DMS53 treated with DMSO at 0.1 percent for 48 hours (cell line): ENCODE measurements at regions not wholly inside any gene's neighbourhood (a gene's known extent, or its start where the extent isn't known, plus 50 kb on each side); places are given as distances from the start of the nearest gene placed in this dataset.
A peak's percentile ranks its signal among the peaks of the same experiment; 100 is the strongest.
"Not testable (repeated sequence)": the region's sequence is repeated elsewhere in the genome, so short reads cannot be mapped to it uniquely, and the experiment has no call there.

Experiments
- DNase-seq: peaks from one replicate; lab custom pipeline; 2025; ENCODE audit not compliant: unreplicated experiment; lab: John Stamatoyannopoulos, UW

GRCh38 chr6:165012183-165012582 lies 297.2 kb downstream of the C6orf118 start:
- DNase-seq: no peak

GRCh38 chr6:165010556-165011535 lies 298.6 kb downstream of the C6orf118 start:
- no peak for DNase-seq

- DNase-seq: no peak
Measured at GRCh38 chr6:165008971-165009370, 300.4 kb downstream of the C6orf118 start.

DNA sequence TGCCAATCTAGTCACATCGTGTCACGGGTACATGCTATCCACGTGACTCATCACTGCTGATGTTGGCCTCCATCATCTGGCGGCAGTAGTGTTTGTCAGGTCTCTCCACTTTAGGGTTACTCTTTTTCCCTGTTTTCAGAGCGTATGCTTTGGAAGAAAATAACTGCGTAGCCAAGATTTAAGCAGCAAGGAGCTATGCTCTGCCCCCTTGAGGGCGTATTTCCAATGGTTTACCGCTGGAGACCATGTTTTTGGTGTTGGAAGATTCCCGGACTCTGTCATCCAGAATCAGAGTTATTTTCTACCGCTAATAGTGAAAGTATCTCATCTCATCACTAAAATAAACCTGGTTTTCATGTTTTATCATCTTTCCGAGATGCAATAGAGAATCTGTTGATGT lies 306.5 kb downstream of the C6orf118 start:
- DNase-seq: no peak

- DNase-seq: no peak
Measured at GRCh38 chr6:165002358-165002757, 307.0 kb downstream of the C6orf118 start.

- DNase-seq: no peak
Measured at GRCh38 chr6:165001502-165002157, 307.8 kb downstream of the C6orf118 start.

- no peak for DNase-seq
Measured at GRCh38 chr6:164998297-164998696, 311.1 kb downstream of the C6orf118 start.

- no peak for DNase-seq
Measured at GRCh38 chr6:164996838-164997237, 312.6 kb downstream of the C6orf118 start.

DNA sequence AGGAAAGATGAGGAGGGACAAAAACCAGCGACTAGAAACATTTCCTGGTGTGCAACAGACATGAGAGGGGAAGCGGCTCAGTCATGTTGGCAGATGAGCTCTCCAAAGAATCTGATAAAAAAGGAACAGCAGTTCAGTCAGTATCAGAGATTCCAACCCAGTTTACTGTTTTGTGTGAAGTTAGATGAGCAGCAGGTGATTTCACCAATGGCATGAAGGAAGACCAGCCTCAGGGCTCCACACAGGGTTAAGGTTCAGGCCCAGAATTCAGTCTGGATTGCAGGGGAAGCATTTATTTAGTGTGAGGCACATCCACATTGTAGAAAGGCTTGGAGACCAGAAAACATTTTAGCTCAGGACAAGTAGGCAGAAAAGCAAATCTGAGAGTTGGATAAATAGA lies 317.8 kb downstream of the C6orf118 start:
- no peak for DNase-seq

GRCh38 chr6:164990901-164991300 lies 318.5 kb downstream of the C6orf118 start:
- no peak for DNase-seq

GRCh38 chr6:164982389-164982788 lies 327.0 kb downstream of the C6orf118 start:
- peak; percentile 15 for DNase-seq

DNA sequence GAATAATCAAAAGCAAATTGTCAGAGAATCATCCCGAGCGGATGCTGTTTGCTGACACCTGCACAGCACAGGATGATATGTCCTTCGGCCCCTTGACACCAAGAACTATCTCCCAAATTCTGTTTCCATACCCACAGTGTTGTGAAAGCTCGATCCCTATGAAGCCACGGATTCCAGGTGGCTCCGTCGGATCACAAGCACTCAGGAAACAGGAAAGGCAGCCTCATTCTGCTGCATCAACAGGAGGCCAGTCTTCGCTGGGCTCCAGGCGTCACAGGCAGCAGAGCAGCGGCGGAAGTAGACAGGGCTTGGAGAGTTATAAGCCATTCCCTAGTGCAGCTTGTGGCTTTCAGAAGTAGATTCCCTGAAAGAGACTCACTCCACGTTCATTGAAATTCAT lies 342.3 kb downstream of the C6orf118 start:
- DNase-seq: no peak

GRCh38 chr6:164962805-164963204 lies 346.6 kb downstream of the C6orf118 start:
- DNase-seq: no peak

GRCh38 chr6:164947164-164947563 lies 362.2 kb downstream of the C6orf118 start:
- DNase-seq: no peak

GRCh38 chr6:164942271-164942670 lies 367.1 kb downstream of the C6orf118 start:
- no peak for DNase-seq

- DNase-seq: not testable (repeated sequence)
Measured at GRCh38 chr6:164933238-164933794, 376.1 kb downstream of the C6orf118 start.

DNA sequence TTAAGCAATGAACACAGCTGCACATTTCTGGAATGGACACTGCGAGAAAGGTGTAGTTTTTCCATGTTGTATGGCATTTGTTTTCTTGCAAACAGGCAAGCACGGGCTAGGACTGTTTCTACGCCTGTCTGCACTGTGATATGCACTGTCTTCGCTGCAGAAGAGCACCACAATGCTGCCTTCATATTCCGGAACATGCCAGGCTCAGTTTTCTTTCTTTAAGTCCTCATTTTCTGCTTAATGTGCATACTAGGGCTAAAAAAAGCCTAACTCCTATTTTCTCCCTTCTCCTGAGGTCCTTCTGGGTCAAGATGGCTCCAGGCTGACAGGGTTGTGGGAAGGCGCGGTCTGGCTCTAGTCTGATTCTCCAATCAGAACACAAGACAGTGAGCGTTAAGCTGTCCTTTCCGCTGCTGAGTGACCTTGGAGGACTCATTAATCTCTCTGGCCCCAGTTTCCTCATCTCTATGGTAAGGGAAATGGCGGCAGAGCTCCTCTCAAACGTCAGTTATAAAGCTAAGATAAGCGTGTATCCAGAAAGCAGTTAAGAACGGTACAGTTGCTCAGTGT lies 379.9 kb downstream of the C6orf118 start:
- no peak for DNase-seq

- no peak for DNase-seq
Measured at GRCh38 chr6:164928728-164929407, 380.5 kb downstream of the C6orf118 start.

- DNase-seq: no peak
Measured at GRCh38 chr6:164928057-164928727, 381.2 kb downstream of the C6orf118 start.

- DNase-seq: peak; percentile 38
Measured at GRCh38 chr6:164927288-164928056, 381.9 kb downstream of the C6orf118 start.
